Ishikawa (cell line): ENCODE measurements at regions not wholly inside any gene's neighbourhood (a gene's known extent, or its start where the extent isn't known, plus 50 kb on each side); places are given as distances from the start of the nearest gene placed in this dataset.

Experiments used
- CEBPB ChIP-seq: IDR thresholded peaks from 2 replicates; pipeline ENCODE4 v1.6.1; 2012
- CREB1 ChIP-seq: IDR thresholded peaks from 2 replicates; pipeline ENCODE4 v1.6.1; 2012; ENCODE audit warnings: low read depth
- EGR1 ChIP-seq: IDR thresholded peaks from 2 replicates; pipeline ENCODE4 v1.6.1; 2012
- EP300 ChIP-seq: IDR thresholded peaks from 2 replicates; pipeline ENCODE4 v1.6.1; 2012; ENCODE audit warnings: borderline replicate concordance
- FOXM1 ChIP-seq: IDR thresholded peaks from 2 replicates; pipeline ENCODE4 v1.6.1; 2012; ENCODE audit warnings: low read depth, borderline replicate concordance
- MAX ChIP-seq: IDR thresholded peaks from 2 replicates; pipeline ENCODE4 v1.6.1; 2012
- NFIC ChIP-seq: IDR thresholded peaks from 2 replicates; pipeline ENCODE4 v1.6.1; 2012
- RAD21 ChIP-seq: IDR thresholded peaks from 2 replicates; pipeline ENCODE4 v1.6.1; 2012; ENCODE audit warnings: low read depth
- REST ChIP-seq: IDR thresholded peaks from 2 replicates; pipeline ENCODE4 v1.6.1; 2012; ENCODE audit warnings: low read depth, mild to moderate bottlenecking
- TAF1 ChIP-seq: IDR thresholded peaks from 2 replicates; pipeline ENCODE4 v1.6.1; 2012; ENCODE audit warnings: low read depth, mild to moderate bottlenecking
- TCF12 ChIP-seq: IDR thresholded peaks from 2 replicates; pipeline ENCODE4 v1.6.1; 2012; ENCODE audit warnings: low read depth
- TEAD4 ChIP-seq: IDR thresholded peaks from 2 replicates; pipeline ENCODE4 v1.6.1; 2012
- USF1 ChIP-seq: IDR thresholded peaks from 2 replicates; pipeline ENCODE4 v1.6.1; 2012
- YY1 ChIP-seq: IDR thresholded peaks from 2 replicates; pipeline ENCODE4 v1.6.1; 2012; ENCODE audit warnings: low read depth
- ZBTB7A ChIP-seq: IDR thresholded peaks from 2 replicates; pipeline ENCODE4 v1.6.1; 2012; ENCODE audit warnings: low read depth

GRCh38 chr9:36479101-36479500, 79.0 kb upstream of the RNF38 start:
- TF ChIP-seq EGR1 (no peak), NFIC (no peak), USF1 (no peak), ZBTB7A (no peak), TAF1 (no peak), RAD21 (no peak), YY1 (no peak), TEAD4 (no peak), MAX (no peak), CEBPB (no peak), FOXM1 (no peak), CREB1 (no peak), EP300 (no peak), TCF12 (no peak), REST (no peak)

- TF ChIP-seq MAX = no peak
- TF ChIP-seq REST = no peak
- TF ChIP-seq RAD21 = no peak
- TF ChIP-seq YY1 = no peak
- no peak for TF ChIP-seq EP300
- TF ChIP-seq USF1 = no peak
- no peak for TF ChIP-seq CEBPB
- TF ChIP-seq NFIC = no peak
- no peak for TF ChIP-seq TCF12
- TF ChIP-seq FOXM1 = no peak
- TF ChIP-seq EGR1 = no peak
- TF ChIP-seq CREB1 = no peak
- TF ChIP-seq TEAD4 = no peak
- TF ChIP-seq TAF1 = no peak
- TF ChIP-seq ZBTB7A = no peak
These were observed 71.3 kb upstream of the RNF38 start for GRCh38 chr9:36471359-36471758.

- TF ChIP-seq TAF1 (no peak), CREB1 (no peak), ZBTB7A (no peak), TEAD4 (no peak), RAD21 (no peak)
These were observed 70.7 kb upstream of the RNF38 start for GRCh38 chr9:36470643-36471290.

- TF ChIP-seq NFIC (no peak), FOXM1 (no peak), CEBPB (no peak)
These were observed 63.4 kb upstream of the RNF38 start for GRCh38 chr9:36463467-36463866.

- no peak for TF ChIP-seq YY1
- no peak for TF ChIP-seq TCF12
- TF ChIP-seq MAX = no peak
- TF ChIP-seq CEBPB = no peak
- TF ChIP-seq FOXM1 = no peak
- TF ChIP-seq RAD21 = no peak
- no peak for TF ChIP-seq TAF1
These were observed 62.2 kb upstream of the RNF38 start for GRCh38 chr9:36462245-36462644.

- TF ChIP-seq EP300 (no peak), REST (no peak), YY1 (no peak), NFIC (no peak), ZBTB7A (no peak), RAD21 (no peak), TAF1 (no peak), CREB1 (no peak), MAX (no peak), FOXM1 (no peak), CEBPB (no peak), EGR1 (no peak), USF1 (no peak), TEAD4 (no peak), TCF12 (no peak)
These were observed 61.3 kb upstream of the RNF38 start for GRCh38 chr9:36461323-36461722.
